Lung (tissue), 11 donors: ENCODE measurements at regions not wholly inside any gene's neighbourhood (a gene's known extent, or its start where the extent isn't known, plus 50 kb on each side); places are given as distances from the start of the nearest gene placed in this dataset.

Experiments
- ATAC-seq: fragments of 200-7000 bp; cut with Tn5 transposase; one replicate; pipeline ENCODE4 v1.9.1; 2020; ENCODE audit warnings: moderate number of reproducible peaks; ENCODE audit not compliant: insufficient read depth, low FRiP score
- DNase-seq, 3 donors: peaks; one replicate each; pipeline ENCODE4 v3.0.0-alpha.2; 2013 to 2017
- H3K27ac ChIP-seq, 2 donors: one replicate each; pipeline ENCODE4 v1.5.1; 2013; ENCODE audit warnings: mild to moderate bottlenecking in 2 of 2, moderate library complexity in 2 of 2, control low read depth in 1 of 2, inconsistent platforms in 1 of 2, low read depth in 1 of 2, low read length in 1 of 2
- H3K27me3 ChIP-seq, 3 donors: one replicate each; pipeline ENCODE4 v1.5.1; 2013; ENCODE audit warnings: low read length in 2 of 3; ENCODE audit not compliant: control insufficient read depth in 3 of 3, insufficient read depth in 3 of 3
- H3K36me3 ChIP-seq, 4 donors: one replicate each; pipeline ENCODE4 v1.5.1; 2013; ENCODE audit warnings: low read length in 4 of 4, mild to moderate bottlenecking in 1 of 4, moderate library complexity in 1 of 4; ENCODE audit not compliant: control insufficient read depth in 4 of 4, insufficient read depth in 4 of 4
- H3K4me1 ChIP-seq, 5 donors: one replicate each; pipeline ENCODE4 v1.5.1; 2013; ENCODE audit warnings: low read length in 5 of 5, mild to moderate bottlenecking in 2 of 5, moderate library complexity in 1 of 5; ENCODE audit not compliant: control insufficient read depth in 5 of 5, insufficient read depth in 5 of 5
- H3K4me3 ChIP-seq: one replicate; pipeline ENCODE4 v1.5.1; 2013; ENCODE audit warnings: mild to moderate bottlenecking, control low read depth, moderate library complexity
- H3K9ac ChIP-seq, 2 donors: one replicate each; pipeline ENCODE4 v1.5.1; 2013; ENCODE audit warnings: low read length in 2 of 2, control low read depth in 1 of 2; ENCODE audit not compliant: insufficient read depth in 1 of 2
- H3K9me3 ChIP-seq, 4 donors: one replicate each; pipeline ENCODE4 v1.5.1; 2013; ENCODE audit warnings: low read length in 3 of 4, mild to moderate bottlenecking in 1 of 4, moderate library complexity in 1 of 4; ENCODE audit not compliant: control insufficient read depth in 4 of 4, insufficient read depth in 3 of 4
- CTCF ChIP-seq: IDR thresholded peaks from 2 replicates; pipeline ENCODE4 v1.5.1; 2012; ENCODE audit warnings: mild to moderate bottlenecking; ENCODE audit errors: control extremely low read depth, extremely low read depth
- WGBS, 2 donors: extraction: QIAGEN DNeasy Blood & Tissue Kit; methylation state at CpG; one replicate each; pipeline ENCODE4 v1.1.7; 2013; 5-methylcytosine and 5-hydroxymethylcytosine counted together
- donor health status: control.
- donor health status: control.
- donor health status: Bipolar disorder and iron deficiency.
- donor health status: healthy.
- donor health status: DM: yes; HTN: yes; CAD: no.

- WGBS, 2 donors = 88 to 98% methylated on average over 6 of the region's 6 CpGs
- ATAC-seq (no peak), DNase-seq (no peak)
- Histone ChIP-seq H3K4me3 (no peak overlapping the region), H3K36me3 (no peaks in the 10 kb centered on the region), H3K4me1 (peaks cover under 1 to 16% (median 6%) of the 10 kb centered on the region in 5 donors), H3K9ac (no peak overlapping the region), H3K9me3 (no peaks in the 10 kb centered on the region), H3K27ac (no peak overlapping the region), H3K27me3 (no peaks in the 10 kb centered on the region)
- no peak for TF ChIP-seq CTCF
Measured at GRCh38 chr6:4322134-4322845, 186.9 kb upstream of the ECI2 start.

GRCh38 chr6:4320860-4321259 is 185.5 kb upstream of the ECI2 start:
- Histone ChIP-seq H3K27ac (no peak overlapping the region), H3K4me1 (peaks cover 4 to 22% (median 9%) of the 10 kb centered on the region in 5 donors), H3K4me3 (no peak overlapping the region), H3K27me3 (no peaks in the 10 kb centered on the region), H3K36me3 (no peaks in the 10 kb centered on the region), H3K9ac (no peak overlapping the region), H3K9me3 (no peaks in the 10 kb centered on the region)
- ATAC-seq (no peak), DNase-seq (no peak)
- TF ChIP-seq CTCF = no peak
- WGBS, 2 donors = 56 to 71% methylated on average over 1 of the region's 1 CpG

GRCh38 chr6:4319981-4320683 is 184.8 kb upstream of the ECI2 start:
- DNase-seq = peak in 2 of 3 donors; percentile 23 to 58
- Histone ChIP-seq H3K27me3 (no peaks in the 10 kb centered on the region), H3K27ac (peak overlapping the region in 1 of 2 donors; percentile 14), H3K4me3 (no peak overlapping the region), H3K9ac (no peak overlapping the region), H3K4me1 (peaks cover 4 to 22% (median 9%) of the 10 kb centered on the region in 5 donors), H3K9me3 (no peaks in the 10 kb centered on the region), H3K36me3 (no peaks in the 10 kb centered on the region)
- 15 to 17% methylated on average over 4 of the region's 4 CpGs for WGBS, 2 donors
- no peak for TF ChIP-seq CTCF
- ATAC-seq = no peak
